Chondrocyte (in vitro differentiated cells): ENCODE measurements at regions not wholly inside any gene's neighbourhood (a gene's known extent, or its start where the extent isn't known, plus 50 kb on each side); places are given as distances from the start of the nearest gene placed in this dataset.

Experiments used
- DNase-seq: peaks from one replicate; pipeline ENCODE4 v3.0.0; 2021; ENCODE audit warnings: mixed read lengths, low spot score
- H3K27ac Mint-ChIP-seq: one replicate; pipeline ENCODE4 v1.8.0; 2021; ENCODE audit warnings: mild to moderate bottlenecking, moderate library complexity, mixed read lengths; ENCODE audit not compliant: unreplicated experiment
- H3K27me3 Mint-ChIP-seq: 2 replicates; pipeline ENCODE4 v1.8.0; 2021; ENCODE audit warnings: low read depth, mixed read lengths
- H3K36me3 Mint-ChIP-seq: 2 replicates; pipeline ENCODE4 v1.8.0; 2021; ENCODE audit warnings: low read depth, mixed read lengths
- H3K4me1 Mint-ChIP-seq: 2 replicates; pipeline ENCODE4 v1.8.0; 2021; ENCODE audit warnings: low read depth, mild to moderate bottlenecking, mixed read lengths
- H3K4me3 Mint-ChIP-seq: one replicate; pipeline ENCODE4 v1.8.0; 2021; ENCODE audit warnings: mild to moderate bottlenecking, moderate library complexity, mixed read lengths; ENCODE audit not compliant: unreplicated experiment
- H3K9me3 Mint-ChIP-seq: 2 replicates; pipeline ENCODE4 v1.8.0; 2021; ENCODE audit warnings: low read depth, mixed read lengths
- TF ChIP-seq, protein P1 (sequence below): fragments of 200-600 bp; sonication (generic); IDR thresholded peaks from 2 replicates; pipeline ENCODE4 v1.5.0; 2021; ENCODE audit warnings: antibody characterized with exemption, mild to moderate bottlenecking, moderate library complexity

DNA sequence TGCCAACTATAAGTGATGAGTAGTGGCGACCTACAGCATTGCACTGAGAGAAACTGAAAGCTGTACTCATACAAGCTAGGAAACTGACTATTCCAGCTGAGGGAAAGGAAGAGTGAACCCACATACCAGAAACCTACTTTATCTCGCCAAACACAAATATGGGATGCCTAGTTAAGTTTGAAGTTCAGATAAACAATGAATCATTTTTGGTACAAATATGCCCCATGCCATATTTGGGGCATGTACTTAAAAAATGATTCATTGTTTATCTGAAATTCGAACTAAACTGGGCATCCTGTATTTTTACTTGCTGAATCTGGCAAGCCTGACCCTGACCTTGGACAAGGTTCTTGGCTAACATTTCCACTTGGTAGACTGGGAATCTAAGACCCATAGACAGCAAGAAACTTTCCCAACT is 527.8 kb upstream of the PSMD7 start:
- Mint-ChIP-seq H3K4me1 (peaks cover 35% of the 10 kb centered on the region), H3K27me3 (no peaks in the 10 kb centered on the region), H3K36me3 (no peaks in the 10 kb centered on the region), H3K9me3 (peaks cover 3% of the 10 kb centered on the region), H3K27ac (no peak overlapping the region), H3K4me3 (no peak overlapping the region)
- TF ChIP-seq, protein P1, sequence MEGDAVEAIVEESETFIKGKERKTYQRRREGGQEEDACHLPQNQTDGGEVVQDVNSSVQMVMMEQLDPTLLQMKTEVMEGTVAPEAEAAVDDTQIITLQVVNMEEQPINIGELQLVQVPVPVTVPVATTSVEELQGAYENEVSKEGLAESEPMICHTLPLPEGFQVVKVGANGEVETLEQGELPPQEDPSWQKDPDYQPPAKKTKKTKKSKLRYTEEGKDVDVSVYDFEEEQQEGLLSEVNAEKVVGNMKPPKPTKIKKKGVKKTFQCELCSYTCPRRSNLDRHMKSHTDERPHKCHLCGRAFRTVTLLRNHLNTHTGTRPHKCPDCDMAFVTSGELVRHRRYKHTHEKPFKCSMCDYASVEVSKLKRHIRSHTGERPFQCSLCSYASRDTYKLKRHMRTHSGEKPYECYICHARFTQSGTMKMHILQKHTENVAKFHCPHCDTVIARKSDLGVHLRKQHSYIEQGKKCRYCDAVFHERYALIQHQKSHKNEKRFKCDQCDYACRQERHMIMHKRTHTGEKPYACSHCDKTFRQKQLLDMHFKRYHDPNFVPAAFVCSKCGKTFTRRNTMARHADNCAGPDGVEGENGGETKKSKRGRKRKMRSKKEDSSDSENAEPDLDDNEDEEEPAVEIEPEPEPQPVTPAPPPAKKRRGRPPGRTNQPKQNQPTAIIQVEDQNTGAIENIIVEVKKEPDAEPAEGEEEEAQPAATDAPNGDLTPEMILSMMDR = peak; percentile 31
- DNase-seq = no peak

DNA sequence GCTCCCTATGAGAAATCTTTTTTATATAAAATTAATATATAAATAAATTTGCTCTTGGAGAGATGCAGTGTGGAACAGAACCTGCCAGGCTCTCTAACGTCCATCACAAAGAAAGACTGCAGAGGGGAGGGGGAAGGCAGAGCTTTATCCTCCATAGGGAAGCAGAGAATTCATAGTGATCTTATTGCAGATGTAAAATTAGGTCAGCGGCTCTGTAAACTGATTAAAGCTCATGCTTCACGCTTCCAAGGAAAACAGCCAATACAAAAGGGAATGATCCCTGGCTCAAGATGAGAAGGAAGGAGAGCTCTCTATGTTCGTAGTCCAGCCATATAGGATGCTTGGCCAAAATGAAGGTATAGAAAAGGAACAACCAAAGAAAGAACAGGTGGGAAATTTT is 532.3 kb upstream of the PSMD7 start:
- Mint-ChIP-seq H3K27me3 (peaks cover 2% of the 10 kb centered on the region), H3K27ac (no peak overlapping the region), H3K4me1 (peaks cover 11% of the 10 kb centered on the region), H3K9me3 (peaks cover 13% of the 10 kb centered on the region), H3K36me3 (no peaks in the 10 kb centered on the region), H3K4me3 (no peak overlapping the region)
- TF ChIP-seq, protein P1 = no peak
- DNase-seq = no peak

DNA sequence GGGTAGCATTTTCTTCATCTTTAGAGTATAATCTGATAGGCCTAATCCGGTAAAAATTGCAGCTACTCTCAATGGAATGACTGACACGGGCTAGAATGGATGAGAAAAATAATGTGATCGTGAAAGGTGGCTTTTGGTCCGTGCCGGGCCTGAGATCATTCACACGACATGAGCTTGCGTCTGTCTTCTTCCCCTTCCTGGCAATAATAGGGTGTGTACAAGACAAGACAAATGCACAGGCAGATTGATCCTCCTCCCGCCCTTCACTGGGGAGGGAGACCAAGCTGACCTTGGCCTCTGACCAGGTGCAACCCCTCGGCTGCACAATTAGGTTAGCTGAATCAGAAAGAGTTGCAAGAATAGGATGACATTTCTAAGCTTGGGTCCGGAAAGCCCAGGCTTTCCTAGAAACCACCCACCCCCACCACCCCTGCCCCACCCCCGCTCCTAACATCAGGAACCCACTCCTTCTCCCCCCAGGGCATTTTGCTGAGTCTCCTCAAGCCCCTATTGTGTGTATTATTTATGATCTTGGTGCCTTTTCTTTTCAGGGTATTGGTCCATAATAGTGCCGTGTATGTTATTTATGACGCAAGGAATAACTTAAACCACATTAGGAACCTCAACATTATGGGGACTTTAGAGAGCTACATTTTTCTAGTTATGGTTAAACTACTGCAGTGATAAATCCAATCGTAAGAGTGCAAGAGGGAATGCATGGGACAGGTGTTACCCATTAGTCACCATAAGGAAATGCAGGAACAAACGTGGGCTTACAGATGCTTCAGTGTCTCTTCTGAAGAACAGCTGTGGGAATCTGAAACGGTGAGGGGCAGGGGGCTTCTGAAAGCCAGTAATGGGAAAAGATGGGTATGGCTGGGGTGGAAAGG is 540.1 kb upstream of the PSMD7 start:
- no peak for DNase-seq
- Mint-ChIP-seq H3K27ac (no peak overlapping the region), H3K27me3 (peaks cover 4% of the 10 kb centered on the region), H3K4me3 (no peak overlapping the region), H3K4me1 (peaks cover 11% of the 10 kb centered on the region), H3K36me3 (peaks cover 3% of the 10 kb centered on the region), H3K9me3 (peaks cover 9% of the 10 kb centered on the region)
- TF ChIP-seq, protein P1 = no peak

DNA sequence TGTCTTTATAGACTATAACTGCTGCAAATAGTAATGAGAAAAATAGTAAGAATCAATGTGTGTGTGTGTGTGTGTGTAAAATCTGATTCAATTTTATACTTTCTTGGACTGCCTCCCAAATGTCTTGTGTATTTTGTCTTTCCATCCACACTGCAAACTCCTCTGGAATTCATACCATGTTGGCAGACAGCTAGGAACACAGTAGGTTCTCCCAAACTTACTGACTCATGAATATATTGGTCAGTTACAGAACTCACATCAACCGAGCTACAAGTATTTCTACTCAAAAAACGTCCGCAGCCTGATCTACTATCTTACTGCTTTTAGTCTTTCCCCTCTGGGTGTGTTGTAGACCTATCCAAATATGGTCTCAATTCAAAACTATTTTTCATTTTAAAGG is 542.7 kb upstream of the PSMD7 start:
- no peak overlapping the region for H3K27ac Mint-ChIP-seq
- no peak for DNase-seq
- peaks cover 15% of the 10 kb centered on the region for H3K4me1 Mint-ChIP-seq
- H3K36me3 Mint-ChIP-seq = no peaks in the 10 kb centered on the region
- TF ChIP-seq, protein P1 = no peak
- no peak overlapping the region for H3K4me3 Mint-ChIP-seq
- peaks cover 5% of the 10 kb centered on the region for H3K9me3 Mint-ChIP-seq
- peaks cover 3% of the 10 kb centered on the region for H3K27me3 Mint-ChIP-seq

DNA sequence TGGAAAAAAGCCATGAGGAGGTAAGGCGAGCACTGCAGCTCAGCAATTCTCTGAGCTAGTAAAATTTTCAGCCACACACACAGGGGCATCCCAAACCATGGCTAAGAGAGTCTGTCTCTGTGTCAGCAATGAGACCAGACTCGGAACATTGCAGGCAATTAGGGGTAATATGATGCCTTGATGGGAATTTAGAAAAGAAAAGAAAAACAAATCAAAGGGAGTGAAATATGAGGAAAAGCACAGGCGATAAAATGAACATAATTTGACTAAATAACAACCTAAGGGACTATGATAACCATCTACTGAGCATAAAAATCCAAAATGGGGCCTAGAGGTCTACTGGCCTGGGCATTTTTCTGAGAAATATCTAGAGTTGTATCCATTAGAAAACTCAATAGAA is 546.0 kb upstream of the PSMD7 start:
- H3K4me3 Mint-ChIP-seq = no peak overlapping the region
- H3K9me3 Mint-ChIP-seq = peaks cover 5% of the 10 kb centered on the region
- no peak overlapping the region for H3K27ac Mint-ChIP-seq
- peaks cover 1% of the 10 kb centered on the region for H3K27me3 Mint-ChIP-seq
- peaks cover 15% of the 10 kb centered on the region for H3K4me1 Mint-ChIP-seq
- no peak for DNase-seq
- H3K36me3 Mint-ChIP-seq = no peaks in the 10 kb centered on the region
- TF ChIP-seq, protein P1 = no peak
